HepG2 (cell line): ENCODE measurements at regions not wholly inside any gene's neighbourhood (a gene's known extent, or its start where the extent isn't known, plus 50 kb on each side); places are given as distances from the start of the nearest gene placed in this dataset.
A peak's percentile ranks its signal among the peaks of the same experiment; 100 is the strongest.

Experiments used
- AKAP8 ChIP-seq: sonication (generic); formaldehyde crosslinking; IDR thresholded peaks from 2 replicates; pipeline ENCODE4 v1.5.1; 2020; ENCODE audit warnings: mild to moderate bottlenecking, missing genetic modification reagents
- BRCA1 ChIP-seq: sonication (generic); formaldehyde crosslinking; IDR thresholded peaks from 2 replicates; pipeline ENCODE4 v1.4.0; 2020; ENCODE audit warnings: missing genetic modification reagents
- ELF3 ChIP-seq: IDR thresholded peaks from 2 replicates; pipeline ENCODE4 v1.6.1; 2016; ENCODE audit warnings: missing genetic modification reagents, missing compliant biosample characterization
- FOXA1 ChIP-seq, 2 experiments: fragments of 450-650 bp in 1 of 2; sonication (generic) in 1 of 2; formaldehyde crosslinking in 1 of 2; IDR thresholded peaks; 2 replicates each; pipeline versions ENCODE4 v1.4.0 to v1.6.1; 2016 to 2020; ENCODE audit warnings: missing genetic modification reagents in 1 of 2
- GABPB1 ChIP-seq: IDR thresholded peaks from 2 replicates; pipeline ENCODE4 v1.6.1; 2016; ENCODE audit warnings: mild to moderate bottlenecking, missing genetic modification reagents, moderate library complexity, missing compliant biosample characterization
- HOXA3 ChIP-seq: sonication (generic); formaldehyde crosslinking; IDR thresholded peaks from 2 replicates; pipeline ENCODE4 v1.5.0; 2020; ENCODE audit warnings: missing genetic modification reagents
- LBX2 ChIP-seq: sonication (generic); formaldehyde crosslinking; IDR thresholded peaks from 2 replicates; pipeline ENCODE4 v1.5.0; 2020; ENCODE audit warnings: missing genetic modification reagents, mild to moderate bottlenecking, borderline replicate concordance
- POGK ChIP-seq: sonication (generic); formaldehyde crosslinking; conservative IDR thresholded peaks from 2 replicates; pipeline ENCODE4 v1.8.0; 2022; ENCODE audit warnings: mild to moderate bottlenecking, moderate library complexity, missing genetic modification reagents
- POLR2AphosphoS2 ChIP-seq: IDR thresholded peaks from 2 replicates; pipeline ENCODE4 v1.6.1; 2011; ENCODE audit warnings: low read depth, low read length, improper control_type of control experiment
- RARA ChIP-seq: IDR thresholded peaks from 2 replicates; pipeline ENCODE4 v1.6.1; 2016; ENCODE audit warnings: missing genetic modification reagents, missing compliant biosample characterization
- TERF1 ChIP-seq: sonication (generic); formaldehyde crosslinking; IDR thresholded peaks from 2 replicates; pipeline ENCODE4 v1.8.0; 2022; ENCODE audit warnings: mild to moderate bottlenecking, missing genetic modification reagents, moderate library complexity
- ZNF142 ChIP-seq: sonication (generic); formaldehyde crosslinking; IDR thresholded peaks from 2 replicates; pipeline ENCODE4 v1.4.0; 2020; ENCODE audit warnings: missing genetic modification reagents
- ZNF230 ChIP-seq: sonication (generic); formaldehyde crosslinking; IDR thresholded peaks from 2 replicates; pipeline ENCODE4 v1.4.0; 2020; ENCODE audit warnings: mild to moderate bottlenecking, missing genetic modification reagents
- ZNF264 ChIP-seq: sonication (generic); formaldehyde crosslinking; IDR thresholded peaks from 2 replicates; pipeline ENCODE4 v1.4.0; 2020; ENCODE audit warnings: missing genetic modification reagents
- ZNF275 ChIP-seq: sonication (generic); formaldehyde crosslinking; IDR thresholded peaks from 2 replicates; pipeline ENCODE4 v1.8.0; 2022; ENCODE audit warnings: missing genetic modification reagents, mild to moderate bottlenecking, inconsistent platforms, borderline replicate concordance
- ZNF292 ChIP-seq: sonication (generic); formaldehyde crosslinking; IDR thresholded peaks from 2 replicates; pipeline ENCODE4 v1.8.1; 2022; ENCODE audit warnings: mild to moderate bottlenecking, low read depth, missing genetic modification reagents, borderline replicate concordance
- ZNF326 ChIP-seq: sonication (generic); formaldehyde crosslinking; IDR thresholded peaks from 2 replicates; pipeline ENCODE4 v1.4.0; 2020; ENCODE audit warnings: missing genetic modification reagents, borderline replicate concordance
- ZNF556 ChIP-seq: sonication (generic); formaldehyde crosslinking; IDR thresholded peaks from 2 replicates; pipeline ENCODE4 v1.4.0; 2020; ENCODE audit warnings: mild to moderate bottlenecking, missing genetic modification reagents, borderline replicate concordance
- ZNF776 ChIP-seq: sonication (generic); formaldehyde crosslinking; IDR thresholded peaks from 2 replicates; pipeline ENCODE4 v1.4.0; 2020; ENCODE audit warnings: mild to moderate bottlenecking, missing genetic modification reagents
- ZNF878 ChIP-seq: sonication (generic); formaldehyde crosslinking; IDR thresholded peaks from 2 replicates; pipeline ENCODE4 v1.8.1; 2023; ENCODE audit warnings: mild to moderate bottlenecking, missing genetic modification reagents, moderate library complexity

GRCh38 chrY:16101815-16102214, 1577.5 kb downstream of the NLGN4Y start (continued):
- TF ChIP-seq ZNF142 (CRISPR knock-in tag) (no peak), RARA (CRISPR knock-in tag) (peak; percentile 67), POLR2AphosphoS2 (no peak), ZNF776 (no peak), ZNF556 (no peak), TERF1 (CRISPR knock-in tag) (no peak), ZNF230 (no peak), ZNF264 (CRISPR knock-in tag) (no peak), ZNF878 (CRISPR knock-in tag) (no peak), ZNF326 (CRISPR knock-in tag) (no peak), AKAP8 (no peak), ZNF292 (CRISPR knock-in tag) (0 out of 2 replicates have a peak, but pooled peaks have one; percentile 39), LBX2 (CRISPR knock-in tag) (no peak), ELF3 (CRISPR knock-in tag) (peak; percentile 63; the same call in 1 of the 2 replicates), POGK (CRISPR knock-in tag) (no peak), GABPB1 (CRISPR knock-in tag) (no peak), FOXA1 (IDR thresholded peaks at IDR 0.05) (no peak), FOXA1 (CRISPR knock-in tag; IDR thresholded peaks at IDR 0.05) (peak; percentile 90), ZNF275 (no peak), BRCA1 (CRISPR knock-in tag) (no peak), HOXA3 (no peak)
